ENCODE measurements at regions not wholly inside any gene's neighbourhood (a gene's known extent, or its start where the extent isn't known, plus 50 kb on each side); places are given as distances from the start of the nearest gene placed in this dataset.

DNA sequence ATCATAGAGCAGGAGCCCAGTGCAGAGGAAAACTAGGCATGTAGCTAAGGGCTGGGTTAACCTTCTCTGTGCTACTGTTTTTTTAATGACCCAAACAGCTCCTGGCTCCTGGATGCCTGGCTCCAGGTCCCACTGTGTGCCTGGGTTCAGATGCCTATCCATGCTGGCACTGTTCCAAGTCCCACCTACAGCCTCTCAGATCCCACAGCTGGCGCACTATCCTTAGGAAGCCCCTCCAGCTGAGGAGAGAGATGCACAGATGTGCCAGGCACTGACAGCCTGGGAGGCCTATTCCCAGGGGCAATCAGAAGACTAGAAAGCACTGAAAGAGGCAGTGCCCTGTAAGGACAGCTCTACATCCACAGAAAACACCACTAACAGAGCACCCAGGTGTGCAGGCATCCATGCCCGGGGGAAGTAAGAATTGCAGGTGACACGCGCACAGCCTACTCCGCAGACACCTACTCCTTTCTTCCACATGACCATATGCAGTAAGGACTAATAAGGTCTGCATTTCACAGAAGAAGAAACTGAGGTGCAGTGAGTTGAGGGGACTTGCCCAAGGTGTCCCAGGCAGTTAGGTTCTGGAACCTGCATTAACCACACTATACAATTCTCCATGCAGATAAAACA is 51.2 kb downstream of the PITPNM2 start:
- Histone ChIP-seq H3K4me1 (peaks cover 38% of the 10 kb centered on the region), H3K27ac (peak overlapping the region in 1 of 2 experiments; percentile 30; a peak in 1 of 6 replicates), H3K4me2 (no peak overlapping the region), H3K4me3 (no peak overlapping the region), H3K9me3 (no peaks in the 10 kb centered on the region)
- TF ChIP-seq JUN (IDR thresholded peaks at IDR 0.05): no peak
- no peak for TF ChIP-seq PHF8 (IDR thresholded peaks at IDR 0.05; ENCODE audit: borderline replicate concordance, low read depth)
- TF ChIP-seq, protein P1, sequence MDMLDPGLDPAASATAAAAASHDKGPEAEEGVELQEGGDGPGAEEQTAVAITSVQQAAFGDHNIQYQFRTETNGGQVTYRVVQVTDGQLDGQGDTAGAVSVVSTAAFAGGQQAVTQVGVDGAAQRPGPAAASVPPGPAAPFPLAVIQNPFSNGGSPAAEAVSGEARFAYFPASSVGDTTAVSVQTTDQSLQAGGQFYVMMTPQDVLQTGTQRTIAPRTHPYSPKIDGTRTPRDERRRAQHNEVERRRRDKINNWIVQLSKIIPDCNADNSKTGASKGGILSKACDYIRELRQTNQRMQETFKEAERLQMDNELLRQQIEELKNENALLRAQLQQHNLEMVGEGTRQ (IDR thresholded peaks at IDR 0.05): no peak
- TF ChIP-seq, protein P2, sequence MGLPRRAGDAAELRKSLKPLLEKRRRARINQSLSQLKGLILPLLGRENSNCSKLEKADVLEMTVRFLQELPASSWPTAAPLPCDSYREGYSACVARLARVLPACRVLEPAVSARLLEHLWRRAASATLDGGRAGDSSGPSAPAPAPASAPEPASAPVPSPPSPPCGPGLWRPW (IDR thresholded peaks at IDR 0.05): no peak
- no peak for TF ChIP-seq ZFP36 (IDR thresholded peaks at IDR 0.05; ENCODE audit: borderline replicate concordance, partially characterized antibody)
- TF ChIP-seq ESRRA (IDR thresholded peaks at IDR 0.05; ENCODE audit: borderline replicate concordance, low read length): no peak
- no peak for TF ChIP-seq EP300 (IDR thresholded peaks at IDR 0.05)
- TF ChIP-seq HOXB13 (CRISPR knock-in tag; IDR thresholded peaks at IDR 0.05; ENCODE audit: low read depth): no peak
- no peak for DNase-seq (ENCODE audit: low read depth in 1 of 2, low spot score in 1 of 2)
- POLR2A ChIA-PET: no interaction called here
- WGBS (ENCODE audit: missing lambda C conversion rate): 93% methylated on average over 5 of the region's 5 CpGs
- ATAC-seq: no peak
- no peak for FAIRE-seq
- CTCF ChIA-PET: interaction anchor here (1.1 to 1.3 kb wide), 2 partner anchors 21 to 57 kb away, joined by 3 read pairs; no protein-coding TSS in a partner anchor

DNA sequence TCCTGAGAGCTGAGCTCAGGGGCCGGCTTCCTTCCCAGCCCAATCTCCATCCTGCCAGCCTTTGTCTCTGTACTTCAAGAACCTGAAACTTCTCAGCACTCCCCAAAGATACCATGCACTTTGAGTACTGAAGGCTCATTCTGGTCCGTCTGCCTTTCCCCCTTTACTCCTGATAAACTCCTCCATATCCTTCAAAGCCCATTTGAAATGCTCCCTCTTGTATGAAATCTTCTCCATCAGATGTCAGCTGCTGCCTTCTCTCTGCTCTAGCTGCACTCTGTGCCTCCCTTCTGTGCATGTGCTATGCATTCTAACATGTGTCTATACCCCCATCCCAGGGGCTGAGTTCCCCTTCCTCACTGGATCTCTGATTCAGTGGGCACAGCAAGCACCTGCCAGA is 52.1 kb downstream of the PITPNM2 start:
- no peak overlapping the region for H3K4me3 ChIP-seq
- no peak overlapping the region for H3K27ac ChIP-seq
- DNase-seq (ENCODE audit: low read depth in 1 of 2, low spot score in 1 of 2) (no peak), FAIRE-seq (no peak), ATAC-seq (no peak)
- WGBS (ENCODE audit: missing lambda C conversion rate): 90% methylated on average over 2 of the region's 2 CpGs
- no peak for TF ChIP-seq HOXA7 (CRISPR knock-in tag; IDR thresholded peaks at IDR 0.05)
- ChIA-PET CTCF (interaction anchor here (0.6 to 1.3 kb wide), 3 partner anchors 20 to 56 kb away, joined by 3 read pairs; no protein-coding TSS in a partner anchor), POLR2A (no interaction called here)
- H3K4me2 ChIP-seq: no peak overlapping the region
- peaks cover 45% of the 10 kb centered on the region for H3K4me1 ChIP-seq
- H3K9me3 ChIP-seq: no peaks in the 10 kb centered on the region

DNA sequence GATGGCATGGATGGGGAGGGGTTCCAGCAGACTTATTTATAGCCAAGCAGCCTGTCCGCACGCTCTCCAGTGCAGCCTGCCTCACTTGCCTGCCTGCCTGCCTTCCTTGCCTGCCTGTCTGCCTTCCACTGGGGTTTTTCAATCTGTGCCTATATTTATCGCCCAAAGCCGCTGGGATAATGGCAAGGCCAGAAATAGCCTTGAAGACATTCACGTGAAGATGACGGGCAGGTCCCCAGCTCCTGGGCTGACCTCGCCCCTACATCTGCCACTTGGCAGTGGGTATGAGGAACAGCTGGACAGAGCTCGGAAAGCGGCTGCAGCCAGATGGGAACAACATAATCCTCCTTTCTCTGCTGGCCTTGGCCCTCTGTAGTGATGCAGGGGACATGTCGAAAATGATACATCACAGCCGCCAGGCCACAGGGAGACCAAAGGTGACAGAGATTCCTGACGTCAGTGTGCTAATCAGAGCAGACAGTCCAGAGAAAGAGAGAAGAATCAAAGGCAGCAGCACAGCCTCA is 53.3 kb downstream of the PITPNM2 start:
- WGBS (ENCODE audit: missing lambda C conversion rate): 91% methylated on average over 12 of the region's 12 CpGs
- CTCF ChIA-PET: no interaction called here
- POLR2A ChIA-PET: interaction anchor here (0.6 kb wide), 1 partner anchor 145 kb away, joined by 4 read pairs; no protein-coding TSS in a partner anchor

DNA sequence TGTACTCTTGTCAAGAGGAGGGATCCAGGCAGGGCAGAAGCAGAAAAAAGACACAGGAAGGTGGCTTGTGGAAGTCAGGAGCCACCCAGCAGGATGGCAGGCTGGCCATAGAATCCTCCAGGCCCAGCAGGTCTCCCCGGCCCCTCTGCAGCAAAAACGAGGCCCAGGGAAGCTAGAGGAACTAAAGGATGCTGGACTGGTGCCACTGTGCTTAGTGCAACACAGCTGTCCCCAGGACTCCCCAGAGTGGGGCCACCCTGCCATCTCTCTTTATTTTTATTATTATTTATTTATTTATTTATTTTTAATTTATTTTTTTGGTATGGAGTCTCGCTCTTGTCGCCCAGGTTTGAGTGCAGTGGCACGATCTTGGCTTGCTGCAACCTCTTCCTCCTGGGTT is 54.1 kb downstream of the PITPNM2 start:
- ATAC-seq: no peak
- TF ChIP-seq GATA3 (IDR thresholded peaks at IDR 0.05; ENCODE audit: borderline replicate concordance) (no peak), FOSL2 (IDR thresholded peaks at IDR 0.05) (no peak), FOSL2 (CRISPR knock-in tag; IDR thresholded peaks at IDR 0.05) (no peak), NFE2L2 (conservative IDR thresholded peaks at IDR 0.05; ENCODE audit: low read length) (no peak), JUN (IDR thresholded peaks at IDR 0.05) (no peak), HOXB5 (CRISPR knock-in tag; IDR thresholded peaks at IDR 0.05) (no peak), POLR2A (IDR thresholded peaks at IDR 0.05; ENCODE audit: low read length) (no peak), RCOR1 (IDR thresholded peaks at IDR 0.05; ENCODE audit: low read depth, low read length) (no peak), ZC3H11A (IDR thresholded peaks at IDR 0.05) (no peak), HOXB13 (CRISPR knock-in tag; IDR thresholded peaks at IDR 0.05; ENCODE audit: low read depth) (no peak), RFX5 (IDR thresholded peaks at IDR 0.05) (no peak), CHD2 (IDR thresholded peaks at IDR 0.05; ENCODE audit: low read length, partially characterized antibody) (no peak)
- TF ChIP-seq, protein P3, sequence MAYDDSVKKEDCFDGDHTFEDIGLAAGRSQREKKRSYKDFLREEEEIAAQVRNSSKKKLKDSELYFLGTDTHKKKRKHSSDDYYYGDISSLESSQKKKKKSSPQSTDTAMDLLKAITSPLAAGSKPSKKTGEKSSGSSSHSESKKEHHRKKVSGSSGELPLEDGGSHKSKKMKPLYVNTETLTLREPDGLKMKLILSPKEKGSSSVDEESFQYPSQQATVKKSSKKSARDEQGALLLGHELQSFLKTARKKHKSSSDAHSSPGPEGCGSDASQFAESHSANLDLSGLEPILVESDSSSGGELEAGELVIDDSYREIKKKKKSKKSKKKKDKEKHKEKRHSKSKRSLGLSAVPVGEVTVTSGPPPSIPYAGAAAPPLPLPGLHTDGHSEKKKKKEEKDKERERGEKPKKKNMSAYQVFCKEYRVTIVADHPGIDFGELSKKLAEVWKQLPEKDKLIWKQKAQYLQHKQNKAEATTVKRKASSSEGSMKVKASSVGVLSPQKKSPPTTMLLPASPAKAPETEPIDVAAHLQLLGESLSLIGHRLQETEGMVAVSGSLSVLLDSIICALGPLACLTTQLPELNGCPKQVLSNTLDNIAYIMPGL (CRISPR knock-in tag; IDR thresholded peaks at IDR 0.05; ENCODE audit: borderline replicate concordance): no peak
- TF ChIP-seq, protein P4, sequence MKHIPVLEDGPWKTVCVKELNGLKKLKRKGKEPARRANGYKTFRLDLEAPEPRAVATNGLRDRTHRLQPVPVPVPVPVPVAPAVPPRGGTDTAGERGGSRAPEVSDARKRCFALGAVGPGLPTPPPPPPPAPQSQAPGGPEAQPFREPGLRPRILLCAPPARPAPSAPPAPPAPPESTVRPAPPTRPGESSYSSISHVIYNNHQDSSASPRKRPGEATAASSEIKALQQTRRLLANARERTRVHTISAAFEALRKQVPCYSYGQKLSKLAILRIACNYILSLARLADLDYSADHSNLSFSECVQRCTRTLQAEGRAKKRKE (CRISPR knock-in tag; IDR thresholded peaks at IDR 0.05; ENCODE audit: low read depth): no peak

More for the DNA sequence above, 53.3 kb downstream of the PITPNM2 start:
- Histone ChIP-seq H3K4me3 (no peak overlapping the region), H3K9me3 (no peaks in the 10 kb centered on the region), H3K4me2 (no peak overlapping the region), H3K27ac (0 out of 6 replicates have a peak overlapping the region, but pooled peaks of 1 of the 2 experiments have one; percentile 10), H3K4me1 (peaks cover 45% of the 10 kb centered on the region)
- FAIRE-seq (no peak), DNase-seq (ENCODE audit: low read depth in 1 of 2, low spot score in 1 of 2) (no peak), ATAC-seq (no peak)
- no peak for TF ChIP-seq MYC (IDR thresholded peaks at IDR 0.05; ENCODE audit: borderline replicate concordance, low read length)
- TF ChIP-seq, protein P5, sequence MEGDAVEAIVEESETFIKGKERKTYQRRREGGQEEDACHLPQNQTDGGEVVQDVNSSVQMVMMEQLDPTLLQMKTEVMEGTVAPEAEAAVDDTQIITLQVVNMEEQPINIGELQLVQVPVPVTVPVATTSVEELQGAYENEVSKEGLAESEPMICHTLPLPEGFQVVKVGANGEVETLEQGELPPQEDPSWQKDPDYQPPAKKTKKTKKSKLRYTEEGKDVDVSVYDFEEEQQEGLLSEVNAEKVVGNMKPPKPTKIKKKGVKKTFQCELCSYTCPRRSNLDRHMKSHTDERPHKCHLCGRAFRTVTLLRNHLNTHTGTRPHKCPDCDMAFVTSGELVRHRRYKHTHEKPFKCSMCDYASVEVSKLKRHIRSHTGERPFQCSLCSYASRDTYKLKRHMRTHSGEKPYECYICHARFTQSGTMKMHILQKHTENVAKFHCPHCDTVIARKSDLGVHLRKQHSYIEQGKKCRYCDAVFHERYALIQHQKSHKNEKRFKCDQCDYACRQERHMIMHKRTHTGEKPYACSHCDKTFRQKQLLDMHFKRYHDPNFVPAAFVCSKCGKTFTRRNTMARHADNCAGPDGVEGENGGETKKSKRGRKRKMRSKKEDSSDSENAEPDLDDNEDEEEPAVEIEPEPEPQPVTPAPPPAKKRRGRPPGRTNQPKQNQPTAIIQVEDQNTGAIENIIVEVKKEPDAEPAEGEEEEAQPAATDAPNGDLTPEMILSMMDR (IDR thresholded peaks at IDR 0.05): no peak
- no peak for TF ChIP-seq ZFP36 (IDR thresholded peaks at IDR 0.05; ENCODE audit: borderline replicate concordance, partially characterized antibody)
- no peak for TF ChIP-seq GATA3 (IDR thresholded peaks at IDR 0.05; ENCODE audit: borderline replicate concordance)
- no peak for TF ChIP-seq BHLHE40 (IDR thresholded peaks at IDR 0.05; ENCODE audit: low read depth, low read length)

More for the DNA sequence above, 54.1 kb downstream of the PITPNM2 start:
- H3K4me1 ChIP-seq: peaks cover 49% of the 10 kb centered on the region
- no peak overlapping the region for H3K4me3 ChIP-seq
- no peak overlapping the region for H3K4me2 ChIP-seq
- no peak for DNase-seq (ENCODE audit: low read depth in 1 of 2, low spot score in 1 of 2)
- H3K9me3 ChIP-seq: no peaks in the 10 kb centered on the region
- 89% methylated on average over 5 of the region's 5 CpGs for WGBS (ENCODE audit: missing lambda C conversion rate)
- CTCF ChIA-PET: interaction anchor here (1.0 to 2.5 kb wide), 3 partner anchors 10 to 55 kb away, joined by 3 to 9 read pairs (median 3); no protein-coding TSS in a partner anchor
- POLR2A ChIA-PET: interaction anchor here (0.6 kb wide), 1 partner anchor 146 kb away, joined by 4 read pairs; no protein-coding TSS in a partner anchor
- FAIRE-seq: no peak
- H3K27ac ChIP-seq: peak overlapping the region in 1 of 2 experiments; percentile 89; a peak in 3 of 6 replicates

All from A549 (cell line).